A549 (cell line): ENCODE measurements at regions not wholly inside any gene's neighbourhood (a gene's known extent, or its start where the extent isn't known, plus 50 kb on each side); places are given as distances from the start of the nearest gene placed in this dataset.

Experiments
- ATAC-seq, 2 experiments: fragments of 200-7000 bp in 1 of 2; fragments of >200 bp in 1 of 2; cut with Nextera tagmentation in 1 of 2; cut with Tn5 transposase in 1 of 2; 3 replicates each; pipeline versions ENCODE4 v1.8.0 to v1.9.1; 2018 to 2020; ENCODE audit warnings: mild to moderate bottlenecking in 1 of 2, moderate library complexity in 1 of 2
- CTCF ChIA-PET: fragments of 300-600 bp; sonication (Branson Sonifier 250); formaldehyde crosslinking; extraction: SDS; loops from one replicate; lab custom pipeline; 2021; ENCODE audit warnings: antibody characterized with exemption, inconsistent platforms; lab: Yijun Ruan, JAX
- POLR2A ChIA-PET: fragments of 350-600 bp; formaldehyde crosslinking; extraction: SDS; loops from one replicate; lab custom pipeline; 2021; ENCODE audit warnings: antibody characterized with exemption, inconsistent platforms; lab: Yijun Ruan, JAX
- DNase-seq, 2 experiments: peaks; one replicate each; pipeline versions ENCODE4 v3.0.0 to v3.0.0-alpha.2; 2011 to 2016; ENCODE audit warnings: low read depth in 1 of 2, low spot score in 1 of 2
- FAIRE-seq: peaks from 2 replicates; lab custom pipeline; 2011; peaks lifted over from hg19 to GRCh38; lab: Jason Lieb, UNC
- H3K27ac ChIP-seq, 2 experiments: fragments of >200 bp; sonication (Bioruptor Twin); formaldehyde crosslinking; 3 replicates each; pipeline ENCODE4 v1.5.1; 2016 to 2017
- H3K4me1 ChIP-seq: fragments of >200 bp; sonication (Bioruptor Twin); formaldehyde crosslinking; 3 replicates; pipeline ENCODE4 v1.6.1; 2016
- H3K4me2 ChIP-seq: fragments of >200 bp; sonication (Bioruptor Twin); formaldehyde crosslinking; 3 replicates; pipeline ENCODE4 v1.6.1; 2016
- H3K4me3 ChIP-seq: fragments of >200 bp; sonication (Bioruptor Twin); formaldehyde crosslinking; 3 replicates; pipeline ENCODE4 v1.5.1; 2016
- H3K9me3 ChIP-seq: fragments of >200 bp; sonication (Bioruptor Twin); formaldehyde crosslinking; 3 replicates; pipeline ENCODE4 v1.6.1; 2016
- ATOH8 ChIP-seq: fragments of 250-450 bp; sonication (Bioruptor Pico); IDR thresholded peaks from 2 replicates; pipeline ENCODE4 v1.5.0; 2020; ENCODE audit warnings: low read depth, mild to moderate bottlenecking, moderate library complexity
- BCL3 ChIP-seq: fragments of >200 bp; sonication (Bioruptor Twin); formaldehyde crosslinking; IDR thresholded peaks from 3 replicates; pipeline ENCODE4 v1.6.1; 2016
- CBX2 ChIP-seq: fragments of 200-600 bp; sonication (generic); IDR thresholded peaks from 2 replicates; pipeline ENCODE4 v1.6.1; 2016; ENCODE audit warnings: low read depth, mild to moderate bottlenecking, borderline replicate concordance
- CBX8 ChIP-seq: fragments of 200-600 bp; sonication (generic); IDR thresholded peaks from 2 replicates; pipeline ENCODE4 v1.6.1; 2016
- EHF ChIP-seq: fragments of 250-450 bp; sonication (Bioruptor Pico); IDR thresholded peaks from 2 replicates; pipeline ENCODE4 v1.5.0; 2020; ENCODE audit warnings: mild to moderate bottlenecking
- EHMT2 ChIP-seq: fragments of 200-600 bp; sonication (generic); IDR thresholded peaks from 2 replicates; pipeline ENCODE4 v1.6.1; 2016; ENCODE audit warnings: antibody characterized with exemption, low read depth, mild to moderate bottlenecking, moderate library complexity
- EP300 ChIP-seq, 2 experiments: fragments of >200 bp; sonication (Bioruptor Twin); formaldehyde crosslinking; IDR thresholded peaks; 2 replicates in 1 of 2; 3 replicates in 1 of 2; pipeline ENCODE4 v1.6.1; 2016 to 2017
- FOSB ChIP-seq: fragments of 250-450 bp; sonication (Bioruptor Pico); IDR thresholded peaks from 2 replicates; pipeline ENCODE4 v1.5.0; 2020; ENCODE audit warnings: mild to moderate bottlenecking, moderate library complexity
- FOXS1 ChIP-seq: fragments of 250-450 bp; sonication (Bioruptor Pico); IDR thresholded peaks from 2 replicates; pipeline ENCODE4 v1.5.0; 2020; ENCODE audit warnings: mild to moderate bottlenecking, moderate library complexity
- GATA3 ChIP-seq: IDR thresholded peaks from 2 replicates; pipeline ENCODE4 v1.6.1; 2012; ENCODE audit warnings: borderline replicate concordance
- HDAC2 ChIP-seq: fragments of 200-600 bp; sonication (generic); IDR thresholded peaks from 2 replicates; pipeline ENCODE4 v1.6.1; 2016
- HES2 ChIP-seq: fragments of >200 bp; sonication (Bioruptor Twin); formaldehyde crosslinking; IDR thresholded peaks from 2 replicates; pipeline ENCODE4 v1.6.1; 2016
- HEYL ChIP-seq: fragments of 250-450 bp; sonication (Bioruptor Pico); IDR thresholded peaks from 2 replicates; pipeline ENCODE4 v1.8.0; 2021; ENCODE audit warnings: mild to moderate bottlenecking, moderate library complexity
- HMGXB4 ChIP-seq: fragments of 250-450 bp; sonication (Bioruptor Pico); IDR thresholded peaks from 2 replicates; pipeline ENCODE4 v1.5.0; 2021; ENCODE audit warnings: mild to moderate bottlenecking, moderate library complexity, borderline replicate concordance
- HOXA7 ChIP-seq: fragments of 250-450 bp; sonication (Bioruptor Pico); IDR thresholded peaks from 2 replicates; pipeline ENCODE4 v1.5.0; 2020; ENCODE audit warnings: mild to moderate bottlenecking, moderate library complexity
- HOXB13 ChIP-seq: fragments of 250-450 bp; sonication (Bioruptor Pico); IDR thresholded peaks from 2 replicates; pipeline ENCODE4 v1.5.0; 2020; ENCODE audit warnings: low read depth, mild to moderate bottlenecking, moderate library complexity
- MAFK ChIP-seq: fragments of 450-650 bp; IDR thresholded peaks from 2 replicates; pipeline ENCODE4 v1.6.1; 2014; ENCODE audit not compliant: partially characterized antibody
- MAX ChIP-seq: IDR thresholded peaks from 2 replicates; pipeline ENCODE4 v1.6.1; 2012
- MYC ChIP-seq: IDR thresholded peaks from 2 replicates; pipeline ENCODE4 v1.6.1; 2012; ENCODE audit warnings: mild to moderate bottlenecking, inconsistent platforms, low read length, improper control_type of control experiment, borderline replicate concordance
- NFE2L2 ChIP-seq: fragments of 150-350 bp; conservative IDR thresholded peaks from 2 replicates; pipeline ENCODE4 v1.6.1; 2014; ENCODE audit warnings: low read length
- NR3C1 ChIP-seq: fragments of >200 bp; sonication (Bioruptor Twin); formaldehyde crosslinking; IDR thresholded peaks from 3 replicates; pipeline ENCODE4 v1.6.1; 2017
- PHF8 ChIP-seq: fragments of 200-600 bp; sonication (generic); IDR thresholded peaks from 2 replicates; pipeline ENCODE4 v1.6.1; 2016; ENCODE audit warnings: low read depth, mild to moderate bottlenecking, antibody characterized with exemption, moderate library complexity, borderline replicate concordance
- POLR2A ChIP-seq: IDR thresholded peaks from 2 replicates; pipeline ENCODE4 v1.6.1; 2012; ENCODE audit warnings: mild to moderate bottlenecking, low read length
- POLR2AphosphoS2 ChIP-seq: conservative IDR thresholded peaks from 2 replicates; pipeline ENCODE4 v1.6.1; 2012; ENCODE audit warnings: low read length, improper control_type of control experiment, inconsistent platforms
- RAD21 ChIP-seq, 2 experiments: fragments of >200 bp in 1 of 2; sonication (Bioruptor Twin) in 1 of 2; formaldehyde crosslinking in 1 of 2; IDR thresholded peaks in 1 of 2; conservative IDR thresholded peaks in 1 of 2; 2 replicates in 1 of 2; 3 replicates in 1 of 2; pipeline ENCODE4 v1.6.1; 2012 to 2018; ENCODE audit warnings: inconsistent platforms in 1 of 2
- RCOR1 ChIP-seq: fragments of 150-350 bp; IDR thresholded peaks from 2 replicates; pipeline ENCODE4 v1.6.1; 2014; ENCODE audit warnings: antibody characterized with exemption, low read length, low read depth
- RFX5 ChIP-seq: fragments of 450-650 bp; IDR thresholded peaks from 2 replicates; pipeline ENCODE4 v1.7.1; 2014; ENCODE audit warnings: antibody characterized with exemption, mild to moderate bottlenecking, moderate library complexity
- SMC3 ChIP-seq: fragments of >200 bp; sonication (Bioruptor Twin); formaldehyde crosslinking; IDR thresholded peaks from 3 replicates; pipeline ENCODE4 v1.6.1; 2018; ENCODE audit warnings: inconsistent platforms
- SREBF2 ChIP-seq: fragments of 450-650 bp; IDR thresholded peaks from 2 replicates; pipeline ENCODE4 v1.6.1; 2014; ENCODE audit warnings: mild to moderate bottlenecking, moderate library complexity
- TP53 ChIP-seq: fragments of 250-450 bp; sonication (Bioruptor Pico); IDR thresholded peaks from 2 replicates; pipeline ENCODE4 v1.5.0; 2021; ENCODE audit warnings: mild to moderate bottlenecking, moderate library complexity
- USF2 ChIP-seq: fragments of 450-650 bp; IDR thresholded peaks from 2 replicates; pipeline ENCODE4 v1.6.1; 2014; ENCODE audit warnings: antibody characterized with exemption
- ZC3H11A ChIP-seq: fragments of 450-650 bp; IDR thresholded peaks from 2 replicates; pipeline ENCODE4 v1.6.1; 2014; ENCODE audit warnings: antibody characterized with exemption, mild to moderate bottlenecking
- ZFP36 ChIP-seq: fragments of 450-650 bp; IDR thresholded peaks from 2 replicates; pipeline ENCODE4 v1.6.1; 2014; ENCODE audit warnings: borderline replicate concordance; ENCODE audit not compliant: partially characterized antibody
- ZNF302 ChIP-seq: fragments of 250-450 bp; sonication (Bioruptor Pico); IDR thresholded peaks from 2 replicates; pipeline ENCODE4 v1.9.0; 2021; ENCODE audit warnings: inconsistent platforms, mild to moderate bottlenecking, moderate library complexity
- ZSCAN20 ChIP-seq: fragments of 250-450 bp; sonication (Bioruptor Pico); IDR thresholded peaks from 2 replicates; pipeline ENCODE4 v1.8.0; 2022; ENCODE audit warnings: mild to moderate bottlenecking, moderate library complexity
- WGBS: methylation state at CpG from one replicate; pipeline ENCODE4 v1.1.6; 2017; ENCODE audit errors: missing lambda C conversion rate; 5-methylcytosine and 5-hydroxymethylcytosine counted together
- TF ChIP-seq, protein P1 (sequence below): fragments of 150-350 bp; IDR thresholded peaks from 2 replicates; pipeline ENCODE4 v1.6.1; 2014; ENCODE audit warnings: low read depth, mild to moderate bottlenecking, low read length
- TF ChIP-seq, protein P2 (sequence below): IDR thresholded peaks from 2 replicates; pipeline ENCODE4 v1.6.1; 2012

DNA sequence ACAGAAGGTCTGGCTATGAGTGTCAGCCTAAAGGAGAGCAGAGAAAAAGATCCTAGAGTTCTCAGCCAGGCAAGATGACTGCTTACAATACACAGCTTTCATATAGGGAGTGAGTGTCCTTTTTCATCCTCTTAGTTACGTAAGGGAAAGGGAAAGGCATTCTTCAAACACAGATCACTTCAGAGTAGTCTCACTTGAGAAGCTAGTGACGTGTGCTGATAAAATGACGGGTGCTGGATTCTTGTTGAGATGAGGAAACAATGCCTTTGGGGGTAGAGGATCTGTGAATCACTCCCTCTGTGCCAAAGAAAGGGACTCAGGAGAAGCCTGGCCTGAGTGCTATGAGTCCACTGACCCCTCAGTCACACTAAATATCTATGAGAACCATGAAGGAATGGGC lies 117.3 kb downstream of the QRSL1 start:
- 9% methylated on average over 3 of the region's 3 CpGs for whole genome bisulfite sequencing
- ATAC-seq: peak; percentile 93 to 97
- ChIA-PET POLR2A (interaction anchor here (1.1 kb wide), 1 partner anchor 227 kb away, joined by 3 read pairs; no protein-coding TSS in a partner anchor), CTCF (interaction anchor here (2.0 kb wide), 1 partner anchor 11 kb away, joined by 7 read pairs; no protein-coding TSS in a partner anchor)
- FAIRE-seq: peak; percentile 87
- Histone ChIP-seq H3K4me3 (no peak overlapping the region), H3K4me1 (peaks cover 80% of the 10 kb centered on the region), H3K4me2 (peak overlapping the region; percentile 73), H3K9me3 (0 out of 3 replicates have a peak, but pooled peaks cover 3% of the 10 kb centered on the region), H3K27ac (peak overlapping the region; percentile 94 to 97)
- DNase-seq: peak; percentile 80 to 94
- TF ChIP-seq ZSCAN20: no peak
- no peak for TF ChIP-seq USF2
- TF ChIP-seq NR3C1: no peak
- no peak for TF ChIP-seq RFX5
- no peak for TF ChIP-seq POLR2AphosphoS2
- TF ChIP-seq SREBF2: no peak
- TF ChIP-seq ZFP36: no peak
- TF ChIP-seq BCL3: peak; percentile 40; the same call in 1 of the 3 replicates
- TF ChIP-seq MAFK: no peak
- TF ChIP-seq EHMT2: no peak
- TF ChIP-seq SMC3: no peak; the same call in 2 of the 3 replicates
- no peak for TF ChIP-seq MYC
- no peak for TF ChIP-seq FOSB
- TF ChIP-seq ATOH8 (CRISPR knock-in tag): no peak
- no peak for TF ChIP-seq PHF8
- TF ChIP-seq CBX2: no peak
- TF ChIP-seq HES2: no peak
- TF ChIP-seq RCOR1: no peak
- no peak for TF ChIP-seq TP53
- TF ChIP-seq, protein P1, sequence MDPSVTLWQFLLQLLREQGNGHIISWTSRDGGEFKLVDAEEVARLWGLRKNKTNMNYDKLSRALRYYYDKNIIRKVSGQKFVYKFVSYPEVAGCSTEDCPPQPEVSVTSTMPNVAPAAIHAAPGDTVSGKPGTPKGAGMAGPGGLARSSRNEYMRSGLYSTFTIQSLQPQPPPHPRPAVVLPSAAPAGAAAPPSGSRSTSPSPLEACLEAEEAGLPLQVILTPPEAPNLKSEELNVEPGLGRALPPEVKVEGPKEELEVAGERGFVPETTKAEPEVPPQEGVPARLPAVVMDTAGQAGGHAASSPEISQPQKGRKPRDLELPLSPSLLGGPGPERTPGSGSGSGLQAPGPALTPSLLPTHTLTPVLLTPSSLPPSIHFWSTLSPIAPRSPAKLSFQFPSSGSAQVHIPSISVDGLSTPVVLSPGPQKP: no peak
- peak; percentile 65; the same call in 1 of the 2 replicates for TF ChIP-seq GATA3
- TF ChIP-seq POLR2A: no peak
- 0 out of 2 replicates have a peak, but pooled peaks have one; percentile 21 for TF ChIP-seq HOXA7 (CRISPR knock-in tag)
- peak; percentile 19; the same call in 1 of the 2 replicates for TF ChIP-seq MAX
- TF ChIP-seq HMGXB4 (CRISPR knock-in tag): no peak
- no peak for TF ChIP-seq FOXS1 (CRISPR knock-in tag)
- TF ChIP-seq RAD21 (conservative IDR thresholded peaks at IDR 0.05 in 1 of 2, IDR thresholded peaks at IDR 0.05 in 1 of 2): peak; percentile 11 to 13; a peak in 2 of 5 replicates
- no peak for TF ChIP-seq HOXB13 (CRISPR knock-in tag)
- no peak for TF ChIP-seq ZNF302 (CRISPR knock-in tag)
- TF ChIP-seq HEYL (CRISPR knock-in tag): no peak
- no peak for TF ChIP-seq EHF (CRISPR knock-in tag)
- peak; percentile 72 to 87; a peak in 4 of 5 replicates for TF ChIP-seq EP300 (IDR thresholded peaks at IDR 0.05)
- no peak for TF ChIP-seq HDAC2
- TF ChIP-seq NFE2L2: no peak
- TF ChIP-seq ZC3H11A: no peak
- TF ChIP-seq, protein P2, sequence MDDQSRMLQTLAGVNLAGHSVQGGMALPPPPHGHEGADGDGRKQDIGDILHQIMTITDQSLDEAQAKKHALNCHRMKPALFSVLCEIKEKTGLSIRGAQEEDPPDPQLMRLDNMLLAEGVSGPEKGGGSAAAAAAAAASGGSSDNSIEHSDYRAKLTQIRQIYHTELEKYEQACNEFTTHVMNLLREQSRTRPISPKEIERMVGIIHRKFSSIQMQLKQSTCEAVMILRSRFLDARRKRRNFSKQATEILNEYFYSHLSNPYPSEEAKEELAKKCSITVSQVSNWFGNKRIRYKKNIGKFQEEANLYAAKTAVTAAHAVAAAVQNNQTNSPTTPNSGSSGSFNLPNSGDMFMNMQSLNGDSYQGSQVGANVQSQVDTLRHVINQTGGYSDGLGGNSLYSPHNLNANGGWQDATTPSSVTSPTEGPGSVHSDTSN: no peak
- no peak for TF ChIP-seq CBX8
